ENCODE measurements at regions not wholly inside any gene's neighbourhood (a gene's known extent, or its start where the extent isn't known, plus 50 kb on each side); places are given as distances from the start of the nearest gene placed in this dataset.
"Not testable (repeated sequence)": the region's sequence is repeated elsewhere in the genome, so short reads cannot be mapped to it uniquely, and the experiment has no call there.

DNA sequence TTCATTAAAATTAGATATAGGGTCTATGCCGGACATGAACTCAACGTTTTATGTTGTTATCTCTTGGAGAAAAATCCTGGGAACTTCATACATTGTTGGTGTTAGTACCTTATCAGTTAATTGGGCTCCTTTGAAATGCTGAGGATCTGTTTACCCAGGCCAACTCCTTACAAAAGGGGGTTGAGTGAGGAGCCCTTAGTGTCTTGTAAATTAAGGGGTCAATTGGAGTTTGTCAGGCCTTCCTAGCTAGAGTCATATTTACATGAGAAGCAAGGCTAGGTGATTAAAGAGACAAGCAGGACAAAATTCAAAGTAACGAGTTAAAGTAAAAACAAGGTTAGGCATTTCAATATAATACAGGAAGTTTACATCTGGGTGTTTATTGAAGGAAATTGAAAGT, 454.1 kb upstream of the ADGRB3 start:
- not testable (repeated sequence) for H3K27me3 Mint-ChIP-seq, H3K4me3 Mint-ChIP-seq, H3K36me3 Mint-ChIP-seq

DNA sequence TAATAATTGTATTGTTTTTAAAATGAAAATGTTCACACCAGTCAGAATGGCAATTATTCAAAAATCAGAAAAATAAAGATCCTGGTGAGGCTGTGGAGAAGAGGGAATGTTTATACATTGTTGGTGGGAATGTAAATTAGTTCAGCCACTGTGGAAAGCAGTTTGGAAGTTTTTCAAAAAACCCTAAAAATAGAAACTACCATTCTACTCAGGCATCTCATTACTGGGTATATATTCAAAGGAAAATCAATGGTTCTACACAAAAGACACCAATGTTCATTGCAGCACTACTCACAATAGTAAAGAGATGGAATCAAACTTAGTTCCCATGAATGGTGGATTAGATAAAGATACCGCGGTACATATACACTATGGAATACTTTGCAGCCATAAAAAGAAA, 461.5 kb upstream of the ADGRB3 start:
- H3K4me1 Mint-ChIP-seq = peaks cover 0 to 2% (median 0%) of the 10 kb centered on the region in 3 donors
- H3K27ac Mint-ChIP-seq = no peak overlapping the region
- H3K27me3 Mint-ChIP-seq = no peaks in the 10 kb centered on the region
- H3K4me3 Mint-ChIP-seq = no peak overlapping the region
- H3K9me3 Mint-ChIP-seq = peaks cover 0 to 2% (median 0%) of the 10 kb centered on the region in 3 donors
- H3K36me3 Mint-ChIP-seq = no peaks in the 10 kb centered on the region

More for the DNA sequence above, 454.1 kb upstream of the ADGRB3 start:
- H3K4me1 Mint-ChIP-seq, H3K9me3 Mint-ChIP-seq, H3K27ac Mint-ChIP-seq: not testable (repeated sequence)

DNA sequence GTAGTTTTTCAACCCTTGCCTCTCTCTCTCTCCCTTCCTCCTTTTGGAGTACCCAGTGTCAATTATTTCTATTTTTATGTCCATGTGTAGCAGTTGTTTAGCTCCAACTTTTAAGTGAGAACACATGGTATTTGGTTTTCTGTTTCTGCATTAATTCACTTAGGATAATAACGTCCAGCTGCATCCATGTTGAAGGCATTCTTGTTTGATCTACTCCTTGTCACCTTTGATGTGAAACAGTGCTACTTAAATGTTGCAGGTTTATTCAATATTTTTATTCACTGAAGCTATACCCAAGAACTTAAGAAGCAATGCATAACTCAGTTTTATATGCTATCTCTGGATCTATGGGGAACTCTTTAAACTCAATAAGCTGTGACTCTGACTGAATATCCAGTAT, 465.2 kb upstream of the ADGRB3 start:
- H3K4me3 Mint-ChIP-seq = no peak overlapping the region
- peaks cover 0 to 2% (median 0%) of the 10 kb centered on the region in 3 donors for H3K4me1 Mint-ChIP-seq
- no peaks in the 10 kb centered on the region for H3K9me3 Mint-ChIP-seq
- H3K27ac Mint-ChIP-seq = no peak overlapping the region
- H3K36me3 Mint-ChIP-seq = no peaks in the 10 kb centered on the region
- H3K27me3 Mint-ChIP-seq = no peaks in the 10 kb centered on the region

DNA sequence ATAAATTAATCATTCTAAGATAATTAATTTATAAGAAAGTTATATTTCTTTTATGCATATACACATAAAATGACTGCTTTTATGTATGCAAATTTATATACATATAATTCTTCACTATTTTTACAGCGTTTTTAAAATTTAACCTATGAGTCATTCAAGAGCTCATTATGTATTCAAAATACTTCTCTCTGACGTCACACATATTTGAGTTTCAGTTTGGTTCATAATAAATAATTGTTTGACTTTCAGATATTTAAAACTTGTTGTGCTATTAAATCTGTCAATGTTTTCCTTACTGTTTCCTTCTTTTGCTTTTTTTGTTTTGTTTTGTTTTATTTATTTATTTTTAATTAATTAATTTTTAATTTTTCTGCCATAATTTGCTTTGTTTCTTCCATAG, 467.5 kb upstream of the ADGRB3 start:
- Mint-ChIP-seq H3K4me1 (no peaks in the 10 kb centered on the region), H3K36me3 (no peaks in the 10 kb centered on the region), H3K4me3 (no peak overlapping the region), H3K27me3 (no peaks in the 10 kb centered on the region), H3K9me3 (peaks cover 0 to 8% (median 0%) of the 10 kb centered on the region in 3 donors), H3K27ac (no peak overlapping the region)

DNA sequence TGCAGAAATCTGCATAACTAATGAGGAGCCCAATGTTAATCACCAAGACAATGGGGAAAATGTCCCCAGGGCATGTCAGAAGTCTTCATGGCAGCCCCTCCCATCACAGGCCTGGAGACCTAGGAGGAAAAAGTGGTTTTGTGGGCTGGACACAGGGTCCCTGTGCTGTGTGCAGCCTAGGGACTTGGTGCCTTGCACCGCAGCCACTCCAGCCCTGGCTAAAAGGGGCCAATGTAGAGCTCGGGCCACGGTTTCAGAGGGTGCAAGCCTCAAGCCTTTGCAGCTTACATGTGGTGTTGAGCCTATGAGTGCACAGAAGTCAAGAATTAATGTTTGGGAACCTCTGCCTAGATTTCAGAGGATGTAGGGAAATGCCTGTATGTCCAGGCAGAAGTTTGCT, 474.3 kb upstream of the ADGRB3 start:
- H3K4me1 Mint-ChIP-seq, H3K36me3 Mint-ChIP-seq, H3K27ac Mint-ChIP-seq, H3K4me3 Mint-ChIP-seq, H3K27me3 Mint-ChIP-seq: not testable (repeated sequence)
- peaks cover 0 to 23% (median 3%) of the 10 kb centered on the region in 3 donors for H3K9me3 Mint-ChIP-seq

DNA sequence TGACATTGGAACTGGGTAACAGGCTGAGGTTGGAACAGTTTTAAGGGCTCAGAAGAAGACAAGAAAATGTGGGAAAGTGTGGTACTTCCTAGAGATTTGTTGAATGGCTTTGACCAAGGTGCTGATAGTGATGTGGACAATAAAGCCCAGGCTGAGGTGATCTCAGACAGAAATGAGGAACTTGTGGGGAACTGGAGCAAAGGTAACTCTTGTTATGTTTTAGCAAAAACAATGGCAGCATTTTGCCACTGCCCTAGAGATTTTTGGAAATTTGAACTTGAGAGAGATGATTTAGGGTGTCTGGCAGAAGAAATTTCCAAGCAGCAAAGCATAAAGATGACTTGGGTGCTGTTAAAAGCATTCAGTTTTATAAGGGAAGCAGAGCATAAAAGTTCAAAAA, 474.7 kb upstream of the ADGRB3 start:
- H3K27ac Mint-ChIP-seq = no peak overlapping the region
- H3K4me1 Mint-ChIP-seq = no peaks in the 10 kb centered on the region
- H3K27me3 Mint-ChIP-seq = no peaks in the 10 kb centered on the region
- H3K4me3 Mint-ChIP-seq = no peak overlapping the region
- peaks cover 0 to 23% (median 3%) of the 10 kb centered on the region in 3 donors for H3K9me3 Mint-ChIP-seq
- no peaks in the 10 kb centered on the region for H3K36me3 Mint-ChIP-seq

DNA sequence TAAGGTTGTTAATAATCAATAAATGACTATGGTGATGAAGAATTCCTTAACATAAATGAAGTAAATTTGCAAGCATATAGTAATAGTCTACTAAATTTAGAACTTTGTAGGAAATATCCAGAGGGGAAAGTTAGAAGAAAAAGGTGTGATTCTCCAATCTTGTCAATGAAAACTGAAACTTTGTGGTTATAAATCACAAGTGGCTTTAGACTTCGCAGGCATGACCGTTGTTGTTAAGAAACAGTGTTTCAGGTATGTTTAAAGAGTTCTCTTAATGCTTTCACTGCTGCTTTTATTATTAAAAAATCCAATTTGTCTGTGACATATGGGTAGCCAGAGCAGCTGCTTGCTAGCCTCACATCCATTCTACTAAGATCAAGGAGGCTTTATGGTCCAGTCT, 475.6 kb upstream of the ADGRB3 start:
- H3K9me3 Mint-ChIP-seq = peaks cover 0 to 19% (median 3%) of the 10 kb centered on the region in 3 donors
- no peaks in the 10 kb centered on the region for H3K27me3 Mint-ChIP-seq
- H3K4me1 Mint-ChIP-seq = no peaks in the 10 kb centered on the region
- no peak overlapping the region for H3K27ac Mint-ChIP-seq
- no peak overlapping the region for H3K4me3 Mint-ChIP-seq
- H3K36me3 Mint-ChIP-seq = no peaks in the 10 kb centered on the region

DNA sequence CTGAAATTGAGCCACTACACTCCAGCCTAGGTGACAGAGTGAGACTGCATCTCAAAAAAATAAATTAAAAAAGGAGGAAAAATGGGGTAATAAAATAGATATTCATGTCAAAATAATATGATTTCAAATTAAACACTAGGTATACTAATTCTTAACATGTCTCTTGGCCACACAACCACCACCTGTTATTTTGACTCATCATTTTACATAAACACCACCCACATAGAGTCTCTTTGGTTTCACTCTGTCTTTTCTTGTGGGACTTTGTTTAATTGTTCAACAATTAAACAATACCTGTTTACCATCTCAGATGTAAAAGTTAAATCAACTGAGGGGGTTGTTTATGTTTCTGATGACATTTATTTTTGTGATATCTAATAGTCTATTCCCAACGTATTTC, 476.8 kb upstream of the ADGRB3 start:
- no peaks in the 10 kb centered on the region for H3K27me3 Mint-ChIP-seq
- no peak overlapping the region for H3K4me3 Mint-ChIP-seq
- no peak overlapping the region for H3K27ac Mint-ChIP-seq
- no peaks in the 10 kb centered on the region for H3K4me1 Mint-ChIP-seq
- H3K36me3 Mint-ChIP-seq = no peaks in the 10 kb centered on the region
- peaks cover 4 to 17% (median 6%) of the 10 kb centered on the region in 3 donors for H3K9me3 Mint-ChIP-seq

DNA sequence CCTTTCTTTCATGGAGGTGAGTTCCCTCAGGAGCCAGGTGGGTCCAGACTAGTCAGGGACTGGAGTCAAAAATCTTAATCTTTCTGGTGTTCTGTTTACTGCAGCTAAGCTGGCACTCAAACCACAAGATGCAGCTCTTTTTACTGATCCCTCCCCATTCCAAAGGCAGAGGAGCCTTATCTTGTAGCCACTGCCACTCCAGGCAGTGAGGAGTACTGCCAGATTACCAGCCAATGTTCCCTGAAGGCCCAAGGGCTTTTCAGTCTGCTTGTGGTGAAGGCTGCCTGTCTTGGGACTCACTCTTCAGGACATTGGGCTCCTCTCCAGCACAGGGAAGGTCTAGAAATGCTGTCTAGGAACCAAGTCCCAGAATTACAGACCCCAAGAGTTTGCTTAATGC, 490.4 kb upstream of the ADGRB3 start:
- H3K27me3 Mint-ChIP-seq = no peaks in the 10 kb centered on the region
- peaks cover 2 to 5% (median 5%) of the 10 kb centered on the region in 3 donors for H3K9me3 Mint-ChIP-seq
- no peak overlapping the region for H3K4me3 Mint-ChIP-seq
- no peaks in the 10 kb centered on the region for H3K4me1 Mint-ChIP-seq
- no peaks in the 10 kb centered on the region for H3K36me3 Mint-ChIP-seq
- no peak overlapping the region for H3K27ac Mint-ChIP-seq

DNA sequence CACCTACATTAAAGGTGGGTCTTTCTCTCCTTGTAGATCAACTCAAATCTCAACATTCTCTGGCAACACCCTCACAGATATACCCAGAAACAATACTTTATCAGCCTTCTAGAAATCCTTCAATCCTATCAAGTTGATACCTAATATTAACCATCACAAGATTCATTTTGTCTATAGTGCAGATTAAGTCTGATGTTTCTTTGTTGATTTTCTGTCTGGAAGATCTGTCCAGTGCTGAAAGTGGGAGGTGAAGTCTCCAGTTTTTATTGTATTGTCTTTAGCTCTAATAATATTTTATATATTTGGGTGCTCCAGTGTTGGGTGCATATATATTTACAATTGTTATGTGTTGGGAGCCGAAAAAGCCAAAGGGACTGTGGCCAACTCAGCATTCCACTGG, 493.9 kb upstream of the ADGRB3 start:
- Mint-ChIP-seq H3K4me3 (no peak overlapping the region), H3K27me3 (no peaks in the 10 kb centered on the region), H3K9me3 (peaks cover 2 to 5% (median 3%) of the 10 kb centered on the region in 3 donors), H3K36me3 (no peaks in the 10 kb centered on the region), H3K27ac (no peak overlapping the region), H3K4me1 (no peaks in the 10 kb centered on the region)

DNA sequence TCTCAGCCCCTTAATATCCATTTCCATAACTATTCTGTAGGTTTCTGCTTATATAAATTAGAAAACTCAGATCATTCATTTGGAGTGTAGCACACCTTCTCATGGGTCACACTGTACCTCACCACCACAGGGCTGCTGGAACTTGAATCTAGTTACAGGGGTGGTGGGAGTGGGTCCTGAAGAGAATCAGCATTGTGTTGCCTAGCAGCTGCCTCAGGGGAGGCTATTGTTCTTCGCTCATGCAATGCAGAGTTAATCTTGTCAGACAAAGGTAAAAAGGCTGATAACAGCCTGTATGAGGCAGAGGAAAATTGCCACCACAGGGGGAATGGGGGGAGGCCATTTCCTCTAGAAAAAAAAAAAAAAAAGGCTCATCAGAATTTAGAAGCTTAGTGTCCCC, 496.0 kb upstream of the ADGRB3 start:
- peaks cover 0 to 6% (median 5%) of the 10 kb centered on the region in 3 donors for H3K9me3 Mint-ChIP-seq

DNA sequence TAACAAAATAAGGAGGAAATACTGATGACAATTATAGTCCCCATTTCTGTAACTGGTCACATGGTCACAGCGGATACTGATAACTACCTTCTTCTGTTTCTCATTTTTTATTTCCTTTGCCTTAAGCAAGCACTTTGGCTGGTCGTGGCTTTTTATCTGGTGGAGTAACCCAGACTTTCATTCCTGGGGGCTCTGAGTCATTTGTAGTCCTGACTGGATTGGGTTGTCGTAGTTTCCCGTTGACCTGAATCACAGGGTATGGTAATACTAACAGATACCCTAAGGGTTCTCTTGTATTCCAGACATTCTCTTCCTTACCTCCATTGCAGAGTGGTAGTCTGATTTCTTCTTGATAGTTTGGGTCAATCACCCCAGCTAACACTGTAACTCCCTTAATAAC, 500.3 kb upstream of the ADGRB3 start:
- peaks cover 3 to 9% (median 6%) of the 10 kb centered on the region in 3 donors for H3K9me3 Mint-ChIP-seq

More for the DNA sequence above, 496.0 kb upstream of the ADGRB3 start:
- no peaks in the 10 kb centered on the region for H3K4me1 Mint-ChIP-seq
- no peak overlapping the region for H3K27ac Mint-ChIP-seq
- no peaks in the 10 kb centered on the region for H3K27me3 Mint-ChIP-seq
- no peaks in the 10 kb centered on the region for H3K36me3 Mint-ChIP-seq
- H3K4me3 Mint-ChIP-seq = no peak overlapping the region

DNA sequence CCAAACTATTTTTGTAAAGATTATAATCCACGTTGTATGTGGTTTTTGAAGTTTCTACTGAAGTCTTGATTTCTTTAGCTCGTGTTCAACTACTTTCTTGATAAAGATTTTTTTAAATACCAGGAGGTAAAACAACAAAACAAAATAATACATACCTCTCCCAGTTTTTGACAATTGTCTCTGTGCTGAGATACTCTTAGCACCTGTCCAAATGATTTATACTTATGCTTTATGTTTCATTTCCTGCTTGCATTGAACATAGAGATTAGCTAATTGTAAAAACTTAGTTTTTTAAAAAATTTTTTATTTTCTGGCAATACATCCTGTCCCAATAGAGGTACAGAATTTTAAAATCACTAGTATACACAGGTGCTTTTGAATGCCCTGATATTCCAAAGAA, 506.9 kb upstream of the ADGRB3 start:
- Mint-ChIP-seq H3K27ac (no peak overlapping the region), H3K36me3 (no peaks in the 10 kb centered on the region), H3K4me1 (no peaks in the 10 kb centered on the region), H3K4me3 (no peak overlapping the region), H3K27me3 (no peaks in the 10 kb centered on the region), H3K9me3 (peaks cover 3 to 5% (median 3%) of the 10 kb centered on the region in 3 donors)

More for the DNA sequence above, 500.3 kb upstream of the ADGRB3 start:
- Mint-ChIP-seq H3K27ac (no peak overlapping the region), H3K4me3 (no peak overlapping the region), H3K27me3 (no peaks in the 10 kb centered on the region), H3K4me1 (no peaks in the 10 kb centered on the region), H3K36me3 (no peaks in the 10 kb centered on the region)

DNA sequence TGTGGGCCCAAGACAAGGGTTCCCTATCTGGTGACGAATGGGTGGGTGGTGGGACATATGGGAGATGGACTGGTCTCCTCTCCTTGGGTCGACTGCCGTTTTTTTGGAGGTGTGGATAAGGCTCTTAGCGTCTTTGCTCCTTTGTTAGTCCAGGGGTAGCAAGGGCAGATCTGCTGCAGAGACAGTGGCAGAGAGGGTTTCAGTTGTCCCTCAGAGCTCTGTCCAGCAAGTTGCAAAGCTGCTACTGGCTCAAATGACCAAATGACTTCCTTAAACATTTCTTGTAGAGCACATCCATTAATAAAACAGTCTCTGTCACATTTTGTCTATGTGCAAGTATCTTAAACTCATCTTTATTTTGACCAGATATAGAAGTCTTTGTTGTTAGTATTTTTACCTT, 508.0 kb upstream of the ADGRB3 start:
- no peaks in the 10 kb centered on the region for H3K4me1 Mint-ChIP-seq
- H3K9me3 Mint-ChIP-seq = peaks cover 3 to 11% (median 10%) of the 10 kb centered on the region in 3 donors
- H3K4me3 Mint-ChIP-seq = peak overlapping the region in 1 of 4 donors; percentile 2
- H3K27ac Mint-ChIP-seq = no peak overlapping the region
- no peaks in the 10 kb centered on the region for H3K27me3 Mint-ChIP-seq
- no peaks in the 10 kb centered on the region for H3K36me3 Mint-ChIP-seq

DNA sequence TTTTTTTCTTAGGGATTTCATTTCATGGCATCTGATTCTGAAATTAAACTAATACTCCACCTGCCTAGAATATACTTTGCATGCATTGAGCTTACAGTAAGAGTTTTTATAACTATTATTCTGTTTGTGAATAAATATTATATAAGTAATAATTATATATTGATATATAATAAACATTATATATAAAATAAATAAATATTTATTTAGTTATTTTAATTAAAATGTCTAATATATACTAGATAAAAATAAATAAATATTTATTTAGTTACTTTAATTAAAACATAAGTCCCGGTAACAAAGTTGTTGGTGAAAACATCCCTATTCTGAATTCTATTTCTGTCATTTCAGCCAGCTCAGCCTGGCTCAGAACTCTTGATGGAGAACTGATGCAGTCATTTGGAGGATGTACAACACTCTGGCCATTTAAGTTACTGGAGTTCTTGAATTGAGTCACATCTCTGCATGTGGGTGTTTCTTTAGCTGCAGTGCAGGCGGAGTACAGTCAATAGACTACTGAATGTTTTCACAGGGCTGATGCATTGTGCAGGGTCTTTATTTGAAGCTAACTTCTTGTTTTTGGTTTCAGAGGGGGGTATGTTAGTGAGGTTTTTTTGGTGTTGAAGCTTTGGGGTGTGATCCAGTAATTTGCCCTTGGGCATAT, 508.9 kb upstream of the ADGRB3 start:
- peaks cover 4 to 15% (median 13%) of the 10 kb centered on the region in 3 donors for H3K9me3 Mint-ChIP-seq
- no peaks in the 10 kb centered on the region for H3K27me3 Mint-ChIP-seq
- no peaks in the 10 kb centered on the region for H3K36me3 Mint-ChIP-seq
- no peak overlapping the region for H3K4me3 Mint-ChIP-seq
- no peaks in the 10 kb centered on the region for H3K4me1 Mint-ChIP-seq
- peak overlapping the region in 1 of 3 donors; percentile 0 for H3K27ac Mint-ChIP-seq

DNA sequence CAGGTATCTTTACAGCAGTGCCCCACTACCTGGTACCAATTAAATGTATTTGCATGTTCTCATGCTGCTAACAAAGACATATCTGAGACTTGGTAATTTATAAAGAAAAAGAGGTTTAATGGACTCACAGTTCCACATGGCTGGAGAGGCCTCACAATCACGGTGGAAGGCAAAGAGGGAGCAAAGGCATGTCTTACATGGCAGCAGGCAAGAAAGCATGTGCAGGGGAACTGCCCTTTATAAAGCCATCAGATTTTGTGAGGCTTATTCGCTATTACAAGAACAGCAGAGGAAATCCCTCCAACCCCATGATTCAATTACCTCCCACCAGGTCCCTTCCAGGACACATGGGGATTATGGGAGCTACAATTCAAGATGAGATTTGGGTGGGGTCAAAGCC, 512.1 kb upstream of the ADGRB3 start:
- not testable (repeated sequence) for H3K4me3 Mint-ChIP-seq, H3K27me3 Mint-ChIP-seq, H3K36me3 Mint-ChIP-seq, H3K4me1 Mint-ChIP-seq
- H3K9me3 Mint-ChIP-seq = peaks cover 4 to 19% (median 14%) of the 10 kb centered on the region in 3 donors
- peak overlapping the region in 1 of 3 donors; percentile 13 for H3K27ac Mint-ChIP-seq
